Activated CD4-positive, alpha-beta T cell treated with anti-CD3 and anti-CD28 coated beads, Interleukin-2, amount 10 ng/mL, durations not matched to agents 24 days and 14 days (primary cell): ENCODE measurements at regions not wholly inside any gene's neighbourhood (a gene's known extent, or its start where the extent isn't known, plus 50 kb on each side); places are given as distances from the start of the nearest gene placed in this dataset.
"Not testable (repeated sequence)": the region's sequence is repeated elsewhere in the genome, so short reads cannot be mapped to it uniquely, and the experiment has no call there.

Experiments
- DNase-seq: peaks from one replicate; pipeline ENCODE4 v3.0.0; 2022
- H3K27ac Mint-ChIP-seq: one replicate; pipeline ENCODE4 v1.8.0; 2022; ENCODE audit warnings: mild to moderate bottlenecking, mixed read lengths
- H3K27me3 Mint-ChIP-seq: one replicate; pipeline ENCODE4 v1.8.0; 2022; ENCODE audit warnings: mixed read lengths
- H3K36me3 Mint-ChIP-seq: one replicate; pipeline ENCODE4 v1.8.0; 2022; ENCODE audit warnings: low read depth, mild to moderate bottlenecking, mixed read lengths
- H3K4me1 Mint-ChIP-seq: one replicate; pipeline ENCODE4 v1.8.0; 2021; ENCODE audit warnings: mixed read lengths
- H3K4me3 Mint-ChIP-seq: one replicate; pipeline ENCODE4 v1.8.0; 2022; ENCODE audit warnings: mild to moderate bottlenecking, moderate library complexity, mixed read lengths
- H3K9me3 Mint-ChIP-seq: one replicate; pipeline ENCODE4 v1.8.0; 2021; ENCODE audit warnings: mixed read lengths
- intact Hi-C: fragments of 100-400 bp; cut with micrococcal nuclease; formaldehyde crosslinking; loops from one replicate; pipeline ENCODE4 v1.15.1; 2023

DNA sequence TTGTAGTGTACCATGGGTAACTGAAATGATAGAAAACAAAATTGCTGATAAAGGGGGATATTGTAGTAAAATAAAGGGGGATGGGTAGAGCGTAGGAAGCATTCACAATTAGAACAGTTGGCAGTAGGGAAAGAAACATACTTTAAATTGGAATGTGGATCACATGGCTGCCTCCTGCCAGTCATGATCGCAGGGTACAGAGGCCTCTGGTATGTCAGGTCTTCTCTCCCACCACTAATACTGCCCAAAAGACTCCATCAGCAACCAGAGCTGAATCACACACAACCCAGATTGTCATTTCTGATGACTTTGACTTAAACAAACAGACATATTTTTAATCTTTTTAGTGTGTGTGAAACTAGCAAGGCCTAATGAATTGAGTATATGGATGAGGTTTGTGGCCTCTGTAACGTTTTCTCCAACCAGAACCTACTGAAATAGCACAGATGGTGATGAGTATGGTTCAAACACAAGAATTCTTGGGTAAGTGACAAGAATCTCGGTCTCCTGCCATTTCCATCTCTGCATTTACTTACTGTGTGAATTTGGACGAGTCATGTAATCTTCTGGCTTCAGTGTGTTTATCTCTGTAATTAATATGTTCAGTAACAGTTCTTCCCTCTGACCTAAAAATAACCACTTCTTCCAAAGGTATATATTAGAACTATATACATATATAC is 112.6 kb downstream of the USP22 start:
- intact Hi-C loops = no loop called here

DNA sequence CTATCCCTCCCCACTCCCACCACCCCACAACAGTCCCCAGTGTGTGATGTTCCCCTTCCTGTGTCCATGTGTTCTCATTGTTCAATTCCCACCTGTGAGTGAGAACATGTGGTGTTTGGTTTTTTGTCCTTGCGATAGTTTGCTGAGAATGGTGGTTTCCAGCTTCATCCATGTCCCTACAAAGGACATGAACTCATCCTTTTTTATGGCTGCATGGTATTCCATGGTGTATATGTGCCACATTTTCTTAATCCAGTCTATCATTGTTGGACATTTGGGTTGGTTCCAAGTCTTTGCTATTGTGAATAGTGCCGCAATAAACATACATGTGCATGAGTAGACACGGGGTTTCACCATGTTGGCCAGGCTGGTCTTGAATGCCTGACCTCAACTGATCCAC is 109.8 kb downstream of the USP22 start:
- peaks cover 26% of the 10 kb centered on the region for H3K27me3 Mint-ChIP-seq
- H3K27ac Mint-ChIP-seq, H3K9me3 Mint-ChIP-seq, intact Hi-C loops, H3K4me1 Mint-ChIP-seq, DNase-seq, H3K4me3 Mint-ChIP-seq, H3K36me3 Mint-ChIP-seq: not testable (repeated sequence)

More for the DNA sequence above, 112.6 kb downstream of the USP22 start:
- H3K27ac Mint-ChIP-seq = no peak overlapping the region
- no peaks in the 10 kb centered on the region for H3K36me3 Mint-ChIP-seq
- peaks cover 22% of the 10 kb centered on the region for H3K27me3 Mint-ChIP-seq
- H3K4me1 Mint-ChIP-seq = no peaks in the 10 kb centered on the region
- no peaks in the 10 kb centered on the region for H3K9me3 Mint-ChIP-seq
- H3K4me3 Mint-ChIP-seq = no peak overlapping the region
- no peak for DNase-seq

DNA sequence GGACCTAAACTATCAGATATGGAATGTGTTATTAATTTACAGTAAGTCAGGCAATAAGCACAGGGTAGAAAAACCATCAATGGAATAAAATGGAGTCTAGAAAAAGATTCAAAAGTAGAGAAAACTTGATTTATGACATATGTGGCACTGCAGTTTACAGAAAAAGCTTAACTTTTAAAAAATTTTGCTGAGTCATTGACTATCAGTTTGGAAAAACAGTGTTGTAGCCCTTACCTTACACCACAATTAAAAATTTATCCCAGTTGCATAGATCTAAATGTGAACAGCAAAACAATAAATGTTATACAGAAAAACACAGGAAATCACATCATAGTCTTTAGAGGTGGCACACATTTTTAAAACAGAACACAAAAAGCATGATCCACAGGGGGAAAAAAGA is 108.5 kb downstream of the USP22 start:
- no peaks in the 10 kb centered on the region for H3K9me3 Mint-ChIP-seq
- DNase-seq = no peak
- peaks cover 24% of the 10 kb centered on the region for H3K27me3 Mint-ChIP-seq
- H3K36me3 Mint-ChIP-seq = no peaks in the 10 kb centered on the region
- no peak overlapping the region for H3K27ac Mint-ChIP-seq
- no peak overlapping the region for H3K4me3 Mint-ChIP-seq
- H3K4me1 Mint-ChIP-seq = no peaks in the 10 kb centered on the region
- intact Hi-C loops = no loop called here

DNA sequence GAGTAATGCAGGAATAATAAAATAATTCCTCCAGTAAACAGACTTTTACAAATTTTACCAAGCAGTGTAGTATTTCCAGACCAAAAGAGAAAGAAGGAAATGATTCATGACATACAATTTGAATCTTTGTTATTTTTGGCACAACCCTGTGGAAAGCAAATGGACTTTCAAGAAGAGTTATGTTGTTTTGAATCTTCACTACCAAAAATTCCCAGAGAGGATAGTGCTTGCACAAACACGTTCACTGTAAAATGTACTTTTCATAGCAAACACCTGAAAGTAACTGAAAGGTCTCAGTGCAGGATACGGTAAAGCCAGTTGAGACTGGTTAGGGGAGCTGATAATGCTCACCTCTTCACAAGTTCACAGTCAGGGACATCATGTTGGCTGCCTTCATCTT is 107.1 kb downstream of the USP22 start:
- Mint-ChIP-seq H3K9me3 (no peaks in the 10 kb centered on the region), H3K4me3 (no peak overlapping the region), H3K36me3 (no peaks in the 10 kb centered on the region), H3K27me3 (peaks cover 19% of the 10 kb centered on the region), H3K27ac (no peak overlapping the region), H3K4me1 (no peaks in the 10 kb centered on the region)
- intact Hi-C loops = no loop called here
- no peak for DNase-seq

DNA sequence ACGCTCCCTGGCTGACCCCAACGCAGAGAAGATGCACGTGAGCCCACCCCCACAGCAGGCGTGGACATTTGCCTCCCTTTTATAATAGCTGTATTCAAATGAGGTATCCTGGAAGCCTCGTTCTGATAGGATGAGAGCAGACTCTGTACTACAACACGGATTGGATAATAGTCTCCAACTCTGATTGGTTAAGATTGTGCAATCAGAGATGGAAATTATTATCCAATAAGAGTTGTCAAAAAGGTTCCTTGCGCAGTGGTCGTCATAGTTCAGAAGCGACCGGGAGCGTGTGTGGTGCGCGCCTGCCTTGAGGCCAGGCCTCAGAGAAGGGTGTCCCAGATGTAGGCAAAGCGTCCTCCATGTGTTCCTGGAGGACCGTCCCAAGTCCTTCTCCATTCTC is 104.6 kb downstream of the USP22 start:
- H3K9me3 Mint-ChIP-seq = no peaks in the 10 kb centered on the region
- no peak overlapping the region for H3K27ac Mint-ChIP-seq
- H3K27me3 Mint-ChIP-seq = peaks cover 13% of the 10 kb centered on the region
- H3K4me1 Mint-ChIP-seq = no peaks in the 10 kb centered on the region
- H3K4me3 Mint-ChIP-seq = no peak overlapping the region
- H3K36me3 Mint-ChIP-seq = no peaks in the 10 kb centered on the region
- intact Hi-C loops = no loop called here
- no peak for DNase-seq

DNA sequence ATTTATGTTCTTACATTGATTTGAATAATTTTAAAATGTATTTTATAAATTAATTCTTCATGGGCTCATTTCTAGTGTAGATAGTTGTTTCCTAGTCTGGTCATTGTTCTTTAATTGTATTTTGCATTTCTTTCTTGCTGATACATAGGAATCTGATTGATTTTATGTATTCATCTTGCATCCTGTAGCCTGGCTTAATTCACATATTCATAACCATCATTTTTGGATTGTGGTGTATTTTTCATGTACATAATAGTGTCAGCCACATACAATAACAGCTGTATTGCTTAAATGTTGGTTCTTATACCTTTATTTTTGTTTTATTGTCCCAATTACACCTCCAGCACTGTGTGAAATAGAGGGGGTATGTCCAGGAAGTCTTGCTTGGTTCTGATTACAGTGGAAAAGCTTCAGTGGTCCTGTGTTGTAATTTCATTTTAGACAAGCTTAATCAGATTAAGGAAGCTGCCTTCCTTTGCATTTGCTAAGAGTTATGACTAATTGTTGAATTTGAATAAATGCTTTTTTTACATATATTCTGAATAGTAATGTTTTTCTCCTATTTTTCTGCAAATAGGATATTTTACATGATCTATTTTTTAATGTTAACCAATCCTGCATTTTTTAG is 103.7 kb downstream of the USP22 start:
- peaks cover 13% of the 10 kb centered on the region for H3K27me3 Mint-ChIP-seq
- H3K36me3 Mint-ChIP-seq = no peaks in the 10 kb centered on the region
- no peaks in the 10 kb centered on the region for H3K9me3 Mint-ChIP-seq
- no peak for DNase-seq
- no peak overlapping the region for H3K27ac Mint-ChIP-seq
- intact Hi-C loops = no loop called here
- H3K4me1 Mint-ChIP-seq = no peaks in the 10 kb centered on the region
- H3K4me3 Mint-ChIP-seq = no peak overlapping the region

DNA sequence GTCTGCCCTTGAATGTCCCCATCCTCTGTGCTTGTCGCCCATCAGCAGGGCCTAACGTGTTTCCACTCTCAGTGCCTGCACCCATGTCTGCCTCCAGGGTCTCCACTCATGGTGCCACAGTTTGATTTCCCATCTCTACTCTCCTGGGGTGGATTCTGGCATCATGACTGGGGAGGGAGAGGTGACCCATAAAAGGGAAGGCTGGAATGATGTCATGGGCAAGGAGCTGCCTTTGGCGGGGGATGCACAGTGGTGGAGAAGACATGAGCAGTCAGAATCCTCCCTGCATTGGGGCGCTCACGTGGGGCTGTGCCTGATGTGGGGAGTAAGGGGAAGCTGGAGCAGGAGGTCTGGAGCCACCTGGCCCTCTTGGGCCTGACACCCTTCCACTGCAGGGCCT is 100.9 kb downstream of the USP22 start:
- H3K4me1 Mint-ChIP-seq = no peaks in the 10 kb centered on the region
- peaks cover 4% of the 10 kb centered on the region for H3K27me3 Mint-ChIP-seq
- no peak overlapping the region for H3K4me3 Mint-ChIP-seq
- H3K27ac Mint-ChIP-seq = no peak overlapping the region
- intact Hi-C loops = no loop called here
- no peaks in the 10 kb centered on the region for H3K36me3 Mint-ChIP-seq
- DNase-seq = no peak
- no peaks in the 10 kb centered on the region for H3K9me3 Mint-ChIP-seq

DNA sequence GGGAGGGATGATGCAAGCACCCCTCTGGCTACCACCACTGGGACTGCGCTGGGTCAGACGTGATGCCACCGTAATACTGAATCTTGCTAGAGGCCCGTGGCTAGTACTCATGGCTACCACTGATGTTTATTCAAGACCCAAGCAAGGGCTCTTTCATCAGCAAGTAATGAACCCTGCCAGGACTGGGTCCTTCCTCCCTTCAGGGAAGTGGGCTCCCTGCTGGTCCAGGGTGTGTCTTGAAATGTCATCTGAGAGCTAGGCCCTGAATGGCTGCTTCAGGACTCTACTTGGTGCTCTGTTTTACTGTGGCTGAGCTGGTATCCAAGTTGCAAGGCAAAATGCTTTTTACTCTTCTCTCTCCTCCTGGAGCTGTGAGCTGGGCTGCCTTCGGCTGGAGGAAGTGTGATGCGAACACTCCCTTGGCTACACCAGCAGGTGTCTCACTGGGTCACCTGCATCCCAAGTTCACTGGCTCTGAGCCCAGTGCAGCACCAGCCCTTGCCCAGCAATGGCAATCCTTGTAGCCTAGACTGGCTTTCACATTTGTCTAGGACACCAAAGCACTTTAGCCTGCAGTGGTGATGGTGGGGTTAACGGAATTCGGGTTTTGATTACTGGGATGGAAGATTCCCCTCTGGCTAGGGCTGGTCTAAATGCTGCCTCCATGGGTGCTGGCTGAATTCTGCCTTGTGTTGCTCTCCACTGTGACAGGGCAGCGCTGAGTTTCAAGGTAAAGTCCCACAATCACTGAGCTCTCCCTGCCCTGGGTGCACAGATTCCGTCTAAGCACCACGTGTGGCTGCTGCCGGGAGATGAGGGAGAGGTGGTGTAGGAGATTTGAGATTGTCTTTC is 98.6 kb downstream of the USP22 start:
- Mint-ChIP-seq H3K27me3 (peaks cover 6% of the 10 kb centered on the region), H3K4me1 (no peaks in the 10 kb centered on the region), H3K36me3 (no peaks in the 10 kb centered on the region), H3K27ac (no peak overlapping the region), H3K4me3 (no peak overlapping the region), H3K9me3 (no peaks in the 10 kb centered on the region)
- intact Hi-C loops = no loop called here
- peak; percentile 71 for DNase-seq

DNA sequence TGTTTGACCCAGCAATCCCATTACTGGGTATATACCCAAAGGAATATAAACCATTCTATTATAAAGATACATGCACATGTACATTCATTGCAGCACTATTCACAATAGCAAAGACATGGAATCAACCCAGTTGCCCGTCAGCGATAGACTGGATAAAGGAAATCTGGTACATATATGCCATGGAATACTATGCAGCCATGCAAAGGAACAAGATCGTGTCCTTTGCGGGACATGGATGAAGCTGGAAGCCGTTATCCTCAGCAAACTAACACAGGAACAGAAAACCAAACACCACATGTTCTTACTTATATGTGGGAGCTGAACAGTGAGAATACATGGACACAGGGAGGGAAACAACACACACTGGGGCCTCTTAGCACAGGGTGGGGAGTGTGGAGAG is 95.1 kb downstream of the USP22 start:
- DNase-seq, H3K4me1 Mint-ChIP-seq, H3K27me3 Mint-ChIP-seq, H3K36me3 Mint-ChIP-seq, H3K27ac Mint-ChIP-seq, H3K4me3 Mint-ChIP-seq, H3K9me3 Mint-ChIP-seq, intact Hi-C loops: not testable (repeated sequence)

DNA sequence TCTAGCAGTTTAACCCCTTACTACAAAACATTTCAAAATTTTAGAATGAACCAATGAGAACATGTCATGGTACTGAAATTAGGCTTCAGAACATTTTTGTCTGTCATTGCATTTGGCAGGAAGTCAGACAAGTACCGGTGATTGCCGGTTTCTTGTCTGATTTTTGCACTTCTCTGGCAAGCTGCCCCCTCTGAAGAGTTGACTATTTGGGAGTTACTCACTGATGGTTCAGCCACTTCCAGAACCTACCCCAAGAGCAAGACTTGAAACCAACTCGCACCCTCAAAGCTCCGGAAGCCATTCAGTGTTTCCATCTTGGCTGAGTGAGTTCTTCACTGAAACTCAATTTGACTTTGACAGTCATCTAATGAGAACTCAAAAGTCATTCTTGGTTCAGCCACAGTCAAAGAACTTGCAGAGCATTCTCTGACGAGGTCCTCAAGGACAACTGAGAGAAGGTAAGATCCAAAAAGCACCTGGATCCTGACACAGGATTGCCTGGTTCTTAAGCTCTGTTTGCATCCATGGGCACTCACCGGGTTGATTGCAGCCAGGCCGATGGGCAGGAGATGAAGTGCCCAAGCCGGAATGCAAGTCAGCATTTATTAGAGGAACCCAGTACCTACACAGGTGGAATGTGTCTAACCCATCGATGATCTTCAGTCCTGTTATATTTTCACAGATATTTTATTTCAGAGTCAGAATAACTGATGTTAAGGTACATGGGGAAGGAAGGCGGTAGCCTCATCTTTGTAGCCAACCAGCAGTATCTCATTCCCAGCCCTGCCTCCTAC is 93.6 kb downstream of the USP22 start:
- H3K4me1 Mint-ChIP-seq = no peaks in the 10 kb centered on the region
- no peak overlapping the region for H3K4me3 Mint-ChIP-seq
- peaks cover 7% of the 10 kb centered on the region for H3K27me3 Mint-ChIP-seq
- H3K9me3 Mint-ChIP-seq = no peaks in the 10 kb centered on the region
- no peak for DNase-seq
- intact Hi-C loops = loop anchor here (1.0 kb wide), 1 partner anchor 44 kb away; no protein-coding TSS in a partner anchor
- no peaks in the 10 kb centered on the region for H3K36me3 Mint-ChIP-seq
- H3K27ac Mint-ChIP-seq = no peak overlapping the region
